ENCODE measurements at regions not wholly inside any gene's neighbourhood (a gene's known extent, or its start where the extent isn't known, plus 50 kb on each side); places are given as distances from the start of the nearest gene placed in this dataset.

- H2AFZ ChIP-seq (ENCODE audit: insufficient read depth, low read depth, low read length, poor library complexity, severe bottlenecking) = peak overlapping the region; percentile 37
- DNase-seq = no peak
- Mint-ChIP-seq H3K36me3 (no peaks in the 10 kb centered on the region), H3K4me1 (peaks cover 2% of the 10 kb centered on the region), H3K9me3 (peaks cover 0 to 7% (median 0%) of the 10 kb centered on the region in 7 donors), H3K4me3 (no peak overlapping the region), H3K27me3 (ENCODE audit: low read depth in 3 of 3) (peaks cover 2 to 5% (median 4%) of the 10 kb centered on the region in 3 donors), H3K27ac (no peak overlapping the region)
- intact Hi-C loops (cut with micrococcal nuclease) = no loop called here
- no peak overlapping the region for H3K9ac ChIP-seq (ENCODE audit: insufficient read depth, low read length, poor library complexity, severe bottlenecking)
- H3K4me3 ChIP-seq (replicated peaks in 1 of 3; ENCODE audit: low read depth in 2 of 3, low read length in 3 of 3) = no peak overlapping the region
- no peaks in the 10 kb centered on the region for H4K20me1 ChIP-seq (ENCODE audit: insufficient read depth, low read length)
- no peak overlapping the region for H3K27ac ChIP-seq (ENCODE audit: low read depth in 1 of 2, low read length in 2 of 2)
- no peak overlapping the region for H3K4me2 ChIP-seq (replicated peaks; ENCODE audit: extremely low read depth, low read length, poor library complexity, severe bottlenecking)
- no peaks in the 10 kb centered on the region for H3K79me2 ChIP-seq (ENCODE audit: insufficient read depth, low read length)
- 30% methylated on average over 8 of the region's 8 CpGs for WGBS (ENCODE audit: insufficient coverage)
- H3K9me3 ChIP-seq (replicated peaks in 1 of 2; ENCODE audit: control insufficient read depth in 1 of 2, insufficient read depth in 1 of 2, low read length in 2 of 2) = no peaks in the 10 kb centered on the region
- TF ChIP-seq CTCF (IDR thresholded peaks at IDR 0.05) = no peak
- H3K27me3 ChIP-seq (ENCODE audit: control insufficient read depth in 2 of 2, insufficient read depth in 2 of 2, low read length in 2 of 2) = no peaks in the 10 kb centered on the region
- no peaks in the 10 kb centered on the region for H3K4me1 ChIP-seq (ENCODE audit: control insufficient read depth in 1 of 2, insufficient read depth in 2 of 2, low read length in 2 of 2)
- H3K36me3 ChIP-seq (replicated peaks in 1 of 2; ENCODE audit: control insufficient read depth in 1 of 2, insufficient read depth in 2 of 2, low read length in 2 of 2) = no peaks in the 10 kb centered on the region
These were observed 350.2 kb downstream of the PLPP3 start for GRCh38 chr1:56229186-56229585.

DNA sequence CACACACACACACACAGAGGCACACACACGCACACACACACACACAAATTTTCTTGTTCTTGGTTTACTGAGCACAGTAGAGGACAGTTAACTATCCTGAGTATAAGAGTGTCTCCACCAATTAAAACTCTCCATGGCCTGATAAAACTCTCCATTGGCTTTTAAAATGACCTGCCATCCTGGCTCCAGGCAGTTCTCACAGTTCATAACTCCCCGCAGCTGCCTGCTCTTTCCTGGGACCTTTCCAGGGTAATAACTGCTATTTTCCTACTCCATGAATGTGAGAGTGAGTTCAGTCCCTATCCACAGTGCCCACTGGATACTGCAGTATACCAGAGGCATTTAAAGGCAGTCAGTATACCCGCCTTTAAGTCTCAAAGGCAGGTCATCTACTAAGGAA lies 351.5 kb downstream of the PLPP3 start:
- intact Hi-C loops (cut with micrococcal nuclease) = no loop called here
- no peak for DNase-seq
- Histone ChIP-seq H3K79me2 (ENCODE audit: insufficient read depth, low read length) (no peaks in the 10 kb centered on the region), H4K20me1 (ENCODE audit: insufficient read depth, low read length) (no peaks in the 10 kb centered on the region), H3K9me3 (replicated peaks in 1 of 2; ENCODE audit: control insufficient read depth in 1 of 2, insufficient read depth in 1 of 2, low read length in 2 of 2) (no peaks in the 10 kb centered on the region), H3K36me3 (replicated peaks in 1 of 2; ENCODE audit: control insufficient read depth in 1 of 2, insufficient read depth in 2 of 2, low read length in 2 of 2) (no peaks in the 10 kb centered on the region), H2AFZ (ENCODE audit: insufficient read depth, low read depth, low read length, poor library complexity, severe bottlenecking) (no peak overlapping the region), H3K27me3 (ENCODE audit: control insufficient read depth in 2 of 2, insufficient read depth in 2 of 2, low read length in 2 of 2) (no peaks in the 10 kb centered on the region), H3K4me3 (replicated peaks in 1 of 3; ENCODE audit: low read depth in 2 of 3, low read length in 3 of 3) (no peak overlapping the region), H3K9ac (ENCODE audit: insufficient read depth, low read length, poor library complexity, severe bottlenecking) (no peak overlapping the region), H3K4me2 (replicated peaks; ENCODE audit: extremely low read depth, low read length, poor library complexity, severe bottlenecking) (no peak overlapping the region), H3K27ac (ENCODE audit: low read depth in 1 of 2, low read length in 2 of 2) (no peak overlapping the region), H3K4me1 (ENCODE audit: control insufficient read depth in 1 of 2, insufficient read depth in 2 of 2, low read length in 2 of 2) (no peaks in the 10 kb centered on the region)
- Mint-ChIP-seq H3K4me1 (peaks cover 5% of the 10 kb centered on the region), H3K36me3 (no peaks in the 10 kb centered on the region), H3K9me3 (peaks cover 0 to 7% (median 0%) of the 10 kb centered on the region in 7 donors), H3K27me3 (ENCODE audit: low read depth in 3 of 3) (peaks cover 2 to 5% (median 2%) of the 10 kb centered on the region in 3 donors), H3K4me3 (peak overlapping the region in 1 of 2 donors; percentile 6), H3K27ac (peak overlapping the region in 1 of 7 donors; percentile 55)
- WGBS (ENCODE audit: insufficient coverage) = no CpG with 5 or more reads among the region's 3 CpGs
- no peak for TF ChIP-seq CTCF (IDR thresholded peaks at IDR 0.05)

Measured in CD14-positive monocyte (primary cell).